PC-9 (cell line): ENCODE measurements at regions not wholly inside any gene's neighbourhood (a gene's known extent, or its start where the extent isn't known, plus 50 kb on each side); places are given as distances from the start of the nearest gene placed in this dataset.

Source experiments
- EZH2 ChIP-seq: fragments of 200-600 bp; sonication (generic); IDR thresholded peaks from 2 replicates; pipeline ENCODE4 v1.8.0; 2017; ENCODE audit warnings: antibody characterized with exemption, low read depth
- TF ChIP-seq, protein P1 (sequence below): fragments of 200-600 bp; sonication (generic); conservative IDR thresholded peaks from 2 replicates; pipeline ENCODE4 v1.6.1; 2017; ENCODE audit warnings: mixed run types, antibody characterized with exemption, mild to moderate bottlenecking, moderate library complexity

GRCh38 chr10:52703451-52703850, 69.1 kb downstream of the MBL2 start:
- TF ChIP-seq, protein P1, sequence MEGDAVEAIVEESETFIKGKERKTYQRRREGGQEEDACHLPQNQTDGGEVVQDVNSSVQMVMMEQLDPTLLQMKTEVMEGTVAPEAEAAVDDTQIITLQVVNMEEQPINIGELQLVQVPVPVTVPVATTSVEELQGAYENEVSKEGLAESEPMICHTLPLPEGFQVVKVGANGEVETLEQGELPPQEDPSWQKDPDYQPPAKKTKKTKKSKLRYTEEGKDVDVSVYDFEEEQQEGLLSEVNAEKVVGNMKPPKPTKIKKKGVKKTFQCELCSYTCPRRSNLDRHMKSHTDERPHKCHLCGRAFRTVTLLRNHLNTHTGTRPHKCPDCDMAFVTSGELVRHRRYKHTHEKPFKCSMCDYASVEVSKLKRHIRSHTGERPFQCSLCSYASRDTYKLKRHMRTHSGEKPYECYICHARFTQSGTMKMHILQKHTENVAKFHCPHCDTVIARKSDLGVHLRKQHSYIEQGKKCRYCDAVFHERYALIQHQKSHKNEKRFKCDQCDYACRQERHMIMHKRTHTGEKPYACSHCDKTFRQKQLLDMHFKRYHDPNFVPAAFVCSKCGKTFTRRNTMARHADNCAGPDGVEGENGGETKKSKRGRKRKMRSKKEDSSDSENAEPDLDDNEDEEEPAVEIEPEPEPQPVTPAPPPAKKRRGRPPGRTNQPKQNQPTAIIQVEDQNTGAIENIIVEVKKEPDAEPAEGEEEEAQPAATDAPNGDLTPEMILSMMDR: no peak
- TF ChIP-seq EZH2: no peak
